ENCODE measurements at regions not wholly inside any gene's neighbourhood (a gene's known extent, or its start where the extent isn't known, plus 50 kb on each side); places are given as distances from the start of the nearest gene placed in this dataset.

DNA sequence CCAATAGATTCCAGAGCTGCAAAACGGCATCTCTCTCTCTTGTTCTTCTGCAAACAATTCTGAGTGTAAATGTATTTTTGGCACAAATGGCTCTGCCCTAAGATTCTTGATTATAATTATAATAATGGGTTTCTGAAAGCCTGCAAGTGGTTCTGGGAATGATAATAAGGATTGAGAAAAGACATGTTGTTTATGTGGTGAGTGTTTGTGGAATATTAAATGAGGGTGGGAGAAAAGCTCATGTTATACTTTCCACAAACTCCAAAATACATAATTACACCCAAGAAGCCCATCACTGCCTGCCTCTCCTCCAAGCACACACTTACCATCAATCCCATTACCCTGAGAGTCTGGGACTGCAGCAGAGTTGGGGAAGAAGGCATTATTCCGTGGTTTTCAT is 460.0 kb upstream of the BRINP1 start:
- Histone ChIP-seq H3K4me3 (no peak overlapping the region), H3K4me1 (no peaks in the 10 kb centered on the region), H3K9me3 (no peaks in the 10 kb centered on the region), H3K27me3 (no peaks in the 10 kb centered on the region), H3K27ac (no peak overlapping the region), H3K36me3 (no peaks in the 10 kb centered on the region)
- ATAC-seq (no peak), DNase-seq (no peak)
- TF ChIP-seq, protein P1, sequence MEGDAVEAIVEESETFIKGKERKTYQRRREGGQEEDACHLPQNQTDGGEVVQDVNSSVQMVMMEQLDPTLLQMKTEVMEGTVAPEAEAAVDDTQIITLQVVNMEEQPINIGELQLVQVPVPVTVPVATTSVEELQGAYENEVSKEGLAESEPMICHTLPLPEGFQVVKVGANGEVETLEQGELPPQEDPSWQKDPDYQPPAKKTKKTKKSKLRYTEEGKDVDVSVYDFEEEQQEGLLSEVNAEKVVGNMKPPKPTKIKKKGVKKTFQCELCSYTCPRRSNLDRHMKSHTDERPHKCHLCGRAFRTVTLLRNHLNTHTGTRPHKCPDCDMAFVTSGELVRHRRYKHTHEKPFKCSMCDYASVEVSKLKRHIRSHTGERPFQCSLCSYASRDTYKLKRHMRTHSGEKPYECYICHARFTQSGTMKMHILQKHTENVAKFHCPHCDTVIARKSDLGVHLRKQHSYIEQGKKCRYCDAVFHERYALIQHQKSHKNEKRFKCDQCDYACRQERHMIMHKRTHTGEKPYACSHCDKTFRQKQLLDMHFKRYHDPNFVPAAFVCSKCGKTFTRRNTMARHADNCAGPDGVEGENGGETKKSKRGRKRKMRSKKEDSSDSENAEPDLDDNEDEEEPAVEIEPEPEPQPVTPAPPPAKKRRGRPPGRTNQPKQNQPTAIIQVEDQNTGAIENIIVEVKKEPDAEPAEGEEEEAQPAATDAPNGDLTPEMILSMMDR (IDR thresholded peaks at IDR 0.05), result no peak
- intact Hi-C loops (cut with DNase I), result no loop called here

DNA sequence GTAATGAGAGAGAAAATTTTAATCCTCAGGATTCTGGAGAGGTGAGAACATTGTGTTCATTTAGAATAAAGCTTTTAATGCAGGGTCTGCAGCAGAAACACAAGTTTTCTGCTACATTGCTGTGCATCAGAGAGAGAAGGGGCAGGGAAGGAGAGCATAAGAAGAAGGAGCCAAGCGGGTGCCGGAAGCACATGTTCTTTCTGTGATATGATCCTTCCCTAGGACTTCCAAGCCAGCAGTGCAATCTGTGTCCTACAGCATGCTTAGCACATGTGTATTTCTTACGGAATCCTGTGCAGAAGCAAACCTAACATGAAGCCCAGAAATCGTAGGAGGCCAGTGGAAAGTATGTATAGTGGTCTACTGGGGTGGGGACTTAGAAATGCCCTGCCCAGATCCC is 458.3 kb upstream of the BRINP1 start:
- intact Hi-C loops (cut with DNase I), result no loop called here
- ATAC-seq (no peak), DNase-seq (no peak)
- H3K27me3 ChIP-seq, result no peaks in the 10 kb centered on the region
- H3K4me1 ChIP-seq, result no peaks in the 10 kb centered on the region
- H3K4me3 ChIP-seq, result no peak overlapping the region
- no peaks in the 10 kb centered on the region for H3K9me3 ChIP-seq
- H3K27ac ChIP-seq, result no peak overlapping the region
- no peaks in the 10 kb centered on the region for H3K36me3 ChIP-seq
- TF ChIP-seq, protein P1 (IDR thresholded peaks at IDR 0.05), result no peak

DNA sequence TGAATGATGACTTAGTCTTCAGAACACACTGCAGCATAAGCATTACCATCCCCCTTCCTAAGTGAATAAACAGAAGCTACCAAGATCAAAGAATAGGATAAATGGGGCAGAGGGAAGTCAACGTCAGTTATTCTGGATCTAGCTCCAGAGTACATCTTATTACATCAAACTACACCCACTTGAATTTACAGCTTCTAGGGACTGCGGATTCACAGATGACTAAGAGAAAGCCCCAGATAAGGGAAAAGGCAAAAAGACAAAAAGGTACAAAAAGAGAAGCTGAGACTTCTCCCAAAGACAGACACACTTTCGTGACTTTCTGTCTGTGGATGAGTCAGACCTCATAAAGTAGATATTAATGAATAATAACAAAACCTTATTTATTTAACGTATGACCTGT is 457.9 kb upstream of the BRINP1 start:
- Histone ChIP-seq H3K9me3 (no peaks in the 10 kb centered on the region), H3K4me3 (no peak overlapping the region), H3K27me3 (no peaks in the 10 kb centered on the region), H3K27ac (no peak overlapping the region), H3K4me1 (no peaks in the 10 kb centered on the region), H3K36me3 (no peaks in the 10 kb centered on the region)
- ATAC-seq, result no peak
- no peak for DNase-seq
- intact Hi-C loops (cut with DNase I), result no loop called here
- TF ChIP-seq, protein P1 (IDR thresholded peaks at IDR 0.05), result no peak

DNA sequence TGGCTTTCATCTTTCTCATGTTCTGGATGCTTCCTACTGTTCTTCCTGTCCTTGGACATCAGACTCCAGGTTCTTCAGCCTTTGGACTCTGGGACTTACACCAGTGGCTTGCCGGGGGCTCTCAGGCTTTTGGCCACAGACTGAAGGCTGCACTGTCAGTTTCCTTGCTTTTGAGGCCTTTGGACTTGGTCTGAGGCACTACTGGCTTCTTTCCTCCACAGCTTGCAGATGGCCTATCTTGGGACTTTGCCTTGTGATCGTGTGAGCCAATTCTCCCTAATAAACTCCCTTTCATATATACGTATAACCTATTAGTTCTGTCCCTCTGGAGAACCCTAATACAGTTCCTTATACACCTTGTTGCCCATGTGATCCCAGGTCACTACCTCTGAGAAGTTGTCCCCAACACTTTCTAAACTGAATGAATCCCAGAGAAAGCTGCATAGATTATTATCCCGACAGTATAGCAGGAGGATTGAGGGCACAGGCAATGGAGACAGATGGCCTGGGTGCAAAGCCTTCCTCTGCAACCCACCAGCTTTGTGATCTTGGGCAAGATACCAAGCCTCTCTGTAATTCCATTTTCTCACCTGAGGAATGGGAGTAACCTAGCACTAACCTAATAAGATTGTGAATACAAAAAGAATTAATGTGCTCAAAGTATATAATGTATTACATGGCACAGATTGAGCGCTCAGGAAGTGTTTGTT is 449.6 kb upstream of the BRINP1 start:
- ATAC-seq, result no peak
- Histone ChIP-seq H3K4me1 (no peaks in the 10 kb centered on the region), H3K36me3 (no peaks in the 10 kb centered on the region), H3K9me3 (no peaks in the 10 kb centered on the region), H3K27me3 (no peaks in the 10 kb centered on the region), H3K4me3 (no peak overlapping the region), H3K27ac (no peak overlapping the region)
- TF ChIP-seq, protein P1 (IDR thresholded peaks at IDR 0.05), result no peak
- no peak for DNase-seq
- intact Hi-C loops (cut with DNase I), result no loop called here

DNA sequence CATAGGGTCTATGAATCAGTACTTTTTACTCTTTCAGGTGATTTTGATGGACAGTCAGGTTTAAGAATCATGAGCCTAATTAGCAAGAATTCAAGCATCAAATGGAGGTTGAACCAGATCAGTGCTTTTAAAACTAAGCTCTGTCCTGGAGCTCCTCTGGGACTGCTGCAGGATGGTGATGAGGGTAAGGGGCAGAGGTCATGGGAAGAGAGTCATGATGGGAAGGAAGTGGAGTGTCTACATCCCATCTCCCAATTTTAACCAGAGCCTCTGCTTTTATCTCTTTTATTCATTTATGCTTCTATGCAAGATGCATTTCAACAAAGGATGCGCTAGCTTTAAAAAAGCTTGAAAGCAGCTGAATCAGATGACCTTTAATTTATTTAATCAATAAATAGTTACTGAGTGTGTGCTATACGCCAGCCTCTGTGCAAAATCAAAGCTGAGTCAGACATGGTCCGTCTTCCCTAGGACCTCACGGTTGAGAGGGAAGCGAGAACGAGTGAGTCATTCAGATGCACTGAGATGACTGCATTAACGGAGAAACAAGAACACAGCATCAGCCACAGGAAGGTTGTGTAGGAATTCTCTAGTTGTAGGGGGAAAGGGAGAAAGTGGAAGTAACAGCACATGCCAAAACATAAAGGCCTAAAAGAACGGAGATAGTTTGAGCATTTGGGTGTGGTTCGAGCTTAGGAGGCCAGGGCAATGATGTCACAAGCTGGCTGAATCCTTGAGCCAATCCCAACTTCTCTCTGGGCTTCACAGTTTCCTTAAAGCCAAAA is 441.6 kb upstream of the BRINP1 start:
- intact Hi-C loops (cut with DNase I), result no loop called here
- no peaks in the 10 kb centered on the region for H3K4me1 ChIP-seq
- no peaks in the 10 kb centered on the region for H3K36me3 ChIP-seq
- DNase-seq (no peak), ATAC-seq (no peak)
- H3K27ac ChIP-seq, result no peak overlapping the region
- TF ChIP-seq, protein P1 (IDR thresholded peaks at IDR 0.05), result no peak
- no peak overlapping the region for H3K4me3 ChIP-seq
- H3K9me3 ChIP-seq, result no peaks in the 10 kb centered on the region
- H3K27me3 ChIP-seq, result no peaks in the 10 kb centered on the region
